ENCODE measurements at regions not wholly inside any gene's neighbourhood (a gene's known extent, or its start where the extent isn't known, plus 50 kb on each side); places are given as distances from the start of the nearest gene placed in this dataset.

DNA sequence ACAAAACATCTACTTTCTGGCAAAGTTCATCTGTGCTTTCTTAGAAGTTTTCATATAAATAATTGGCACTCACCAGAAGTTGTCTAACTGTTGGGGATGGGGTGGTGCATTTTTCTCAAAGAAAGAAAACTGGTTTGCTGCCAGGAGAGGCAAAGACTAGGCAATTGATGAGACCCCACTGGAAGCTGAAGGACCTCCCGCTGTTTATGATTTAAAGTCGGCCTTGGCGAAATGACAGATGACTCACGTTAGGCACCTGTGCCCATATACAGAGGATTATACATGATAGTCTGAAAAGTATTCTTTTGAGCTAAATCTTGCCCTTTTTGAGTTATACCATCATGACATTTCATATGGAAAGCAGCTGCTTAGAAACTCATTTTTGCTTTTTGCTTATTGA lies 193.0 kb upstream of the ZFHX3 start:
- H3K9ac ChIP-seq (ENCODE audit: low read depth, low read length), result no peak overlapping the region
- H2BK120ac ChIP-seq (ENCODE audit: low read depth, low read length), result no peak overlapping the region
- H4K91ac ChIP-seq (ENCODE audit: insufficient read depth, low read depth, low read length), result no peak overlapping the region
- DNase-seq, result no peak
- no peak overlapping the region for H3K14ac ChIP-seq (replicated peaks; ENCODE audit: low read depth, low read length)
- H3K56ac ChIP-seq (ENCODE audit: extremely low read depth, insufficient read depth, low read length), result no peak overlapping the region
- no peak overlapping the region for H3K4ac ChIP-seq (ENCODE audit: low read depth, low read length)
- no peak overlapping the region for H3K27ac ChIP-seq (ENCODE audit: insufficient read depth, low read length)
- ChIA-PET CTCF (interaction anchor here (0.6 kb wide), 1 partner anchor 31 kb away, joined by 3 read pairs; no protein-coding TSS in a partner anchor), POLR2A (ENCODE audit: unreplicated experiment) (no interaction called here)
- no peak overlapping the region for H3K4me3 ChIP-seq (ENCODE audit: insufficient read depth, low read depth, low read length)
- no peak overlapping the region for H2BK20ac ChIP-seq (ENCODE audit: low read depth, low read length)
- H3K36me3 ChIP-seq (ENCODE audit: control insufficient read depth, insufficient read depth, low read length), result no peaks in the 10 kb centered on the region
- H3K18ac ChIP-seq (ENCODE audit: low read depth, low read length), result no peak overlapping the region
- in situ Hi-C loops (cut with MboI; ENCODE audit: low sequenced_read_pairs), result no loop called here
- no peak overlapping the region for H2AK5ac ChIP-seq (ENCODE audit: low read depth, low read length)
- H3K23ac ChIP-seq (ENCODE audit: low read depth, low read length), result no peak overlapping the region
- no peak overlapping the region for H2BK15ac ChIP-seq (ENCODE audit: low read depth, low read length)
- no TSS peak for BruUV-seq (replicated peaks)
- intact Hi-C loops (cut with micrococcal nuclease), result no loop called here
- no CpG with 5 or more reads among the region's 4 CpGs for WGBS, 2 experiments (ENCODE audit: extremely low coverage in 2 of 2, insufficient read length in 1 of 2)
- no peak overlapping the region for H2AFZ ChIP-seq (replicated peaks; ENCODE audit: low read length, poor library complexity)
- dilution Hi-C loops (cut with HindIII; ENCODE audit: low sequenced_read_pairs, unreplicated experiment), result no loop called here
- no peak overlapping the region for H3K4me2 ChIP-seq (ENCODE audit: low read depth, low read length)
- H4K8ac ChIP-seq (ENCODE audit: low read depth in 2 of 2, low read length in 2 of 2), result no peak overlapping the region
- peaks cover 15% of the 10 kb centered on the region for H3K27me3 ChIP-seq (ENCODE audit: control insufficient read depth, insufficient read depth, low read length)
- no peaks in the 10 kb centered on the region for H4K20me1 ChIP-seq (ENCODE audit: insufficient read depth, low read length)
- TF ChIP-seq MXI1 (IDR thresholded peaks at IDR 0.05; ENCODE audit: borderline replicate concordance, low read depth, low read length) (no peak), RFX5 (IDR thresholded peaks at IDR 0.05; ENCODE audit: low read depth, low read length) (no peak), CEBPB (IDR thresholded peaks at IDR 0.05; ENCODE audit: low read depth, low read length) (no peak), MAFK (IDR thresholded peaks at IDR 0.05; ENCODE audit: low read depth, low read length) (no peak), NFE2L2 (IDR thresholded peaks at IDR 0.05; ENCODE audit: low read depth, low read length) (no peak), FOS (IDR thresholded peaks at IDR 0.05; ENCODE audit: low read depth, low read length) (no peak), POLR2A (IDR thresholded peaks at IDR 0.05; ENCODE audit: low read depth, low read length) (no peak), BHLHE40 (IDR thresholded peaks at IDR 0.05; ENCODE audit: low read depth, low read length) (no peak), RCOR1 (IDR thresholded peaks at IDR 0.05; ENCODE audit: insufficient replicate concordance, low read length) (no peak)
- TF ChIP-seq, protein P1, sequence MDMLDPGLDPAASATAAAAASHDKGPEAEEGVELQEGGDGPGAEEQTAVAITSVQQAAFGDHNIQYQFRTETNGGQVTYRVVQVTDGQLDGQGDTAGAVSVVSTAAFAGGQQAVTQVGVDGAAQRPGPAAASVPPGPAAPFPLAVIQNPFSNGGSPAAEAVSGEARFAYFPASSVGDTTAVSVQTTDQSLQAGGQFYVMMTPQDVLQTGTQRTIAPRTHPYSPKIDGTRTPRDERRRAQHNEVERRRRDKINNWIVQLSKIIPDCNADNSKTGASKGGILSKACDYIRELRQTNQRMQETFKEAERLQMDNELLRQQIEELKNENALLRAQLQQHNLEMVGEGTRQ (IDR thresholded peaks at IDR 0.05; ENCODE audit: low read depth, low read length), result no peak
- TF ChIP-seq, protein P2, sequence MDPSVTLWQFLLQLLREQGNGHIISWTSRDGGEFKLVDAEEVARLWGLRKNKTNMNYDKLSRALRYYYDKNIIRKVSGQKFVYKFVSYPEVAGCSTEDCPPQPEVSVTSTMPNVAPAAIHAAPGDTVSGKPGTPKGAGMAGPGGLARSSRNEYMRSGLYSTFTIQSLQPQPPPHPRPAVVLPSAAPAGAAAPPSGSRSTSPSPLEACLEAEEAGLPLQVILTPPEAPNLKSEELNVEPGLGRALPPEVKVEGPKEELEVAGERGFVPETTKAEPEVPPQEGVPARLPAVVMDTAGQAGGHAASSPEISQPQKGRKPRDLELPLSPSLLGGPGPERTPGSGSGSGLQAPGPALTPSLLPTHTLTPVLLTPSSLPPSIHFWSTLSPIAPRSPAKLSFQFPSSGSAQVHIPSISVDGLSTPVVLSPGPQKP (IDR thresholded peaks at IDR 0.05; ENCODE audit: borderline replicate concordance, low read depth, low read length), result no peak
- TF ChIP-seq, protein P3, sequence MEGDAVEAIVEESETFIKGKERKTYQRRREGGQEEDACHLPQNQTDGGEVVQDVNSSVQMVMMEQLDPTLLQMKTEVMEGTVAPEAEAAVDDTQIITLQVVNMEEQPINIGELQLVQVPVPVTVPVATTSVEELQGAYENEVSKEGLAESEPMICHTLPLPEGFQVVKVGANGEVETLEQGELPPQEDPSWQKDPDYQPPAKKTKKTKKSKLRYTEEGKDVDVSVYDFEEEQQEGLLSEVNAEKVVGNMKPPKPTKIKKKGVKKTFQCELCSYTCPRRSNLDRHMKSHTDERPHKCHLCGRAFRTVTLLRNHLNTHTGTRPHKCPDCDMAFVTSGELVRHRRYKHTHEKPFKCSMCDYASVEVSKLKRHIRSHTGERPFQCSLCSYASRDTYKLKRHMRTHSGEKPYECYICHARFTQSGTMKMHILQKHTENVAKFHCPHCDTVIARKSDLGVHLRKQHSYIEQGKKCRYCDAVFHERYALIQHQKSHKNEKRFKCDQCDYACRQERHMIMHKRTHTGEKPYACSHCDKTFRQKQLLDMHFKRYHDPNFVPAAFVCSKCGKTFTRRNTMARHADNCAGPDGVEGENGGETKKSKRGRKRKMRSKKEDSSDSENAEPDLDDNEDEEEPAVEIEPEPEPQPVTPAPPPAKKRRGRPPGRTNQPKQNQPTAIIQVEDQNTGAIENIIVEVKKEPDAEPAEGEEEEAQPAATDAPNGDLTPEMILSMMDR (conservative IDR thresholded peaks at IDR 0.05; ENCODE audit: low read depth, low read length), result no peak
- H4K5ac ChIP-seq (ENCODE audit: low read depth, low read length), result no peak overlapping the region
- H3K9me3 ChIP-seq (ENCODE audit: control insufficient read depth, insufficient read depth, low read length), result no peaks in the 10 kb centered on the region
- H3K4me1 ChIP-seq (ENCODE audit: control insufficient read depth, insufficient read depth, low read length), result no peaks in the 10 kb centered on the region
- H2BK5ac ChIP-seq (ENCODE audit: low read depth, low read length, poor library complexity, severe bottlenecking), result no peak overlapping the region
- ATAC-seq (ENCODE audit: low read depth), result no peak
- H2AK9ac ChIP-seq (replicated peaks; ENCODE audit: low read depth, low read length, poor library complexity), result no peak overlapping the region
- H3K9me1 ChIP-seq (ENCODE audit: insufficient read depth, low read length), result peaks cover 4% of the 10 kb centered on the region; the same call in 1 of the 2 replicates
- H3K79me1 ChIP-seq (ENCODE audit: low read depth in 1 of 2, low read length in 2 of 2), result no peaks in the 10 kb centered on the region
